ENCODE measurements at regions not wholly inside any gene's neighbourhood (a gene's known extent, or its start where the extent isn't known, plus 50 kb on each side); places are given as distances from the start of the nearest gene placed in this dataset.
"Not testable (repeated sequence)": the region's sequence is repeated elsewhere in the genome, so short reads cannot be mapped to it uniquely, and the experiment has no call there.

GRCh38 chr6:133788556-133788955, 100.4 kb upstream of the TCF21 start:
- H3K4me3 ChIP-seq = no peak overlapping the region
- no peak for DNase-seq
- H3K4me1 ChIP-seq = no peaks in the 10 kb centered on the region
- H3K27ac ChIP-seq = no peak overlapping the region
- no peaks in the 10 kb centered on the region for H3K9me3 ChIP-seq
- intact Hi-C loops (cut with DNase I) = no loop called here
- no peak for TF ChIP-seq CTCF (IDR thresholded peaks at IDR 0.05)
- TF ChIP-seq POLR2A (IDR thresholded peaks at IDR 0.05) = no peak
- TF ChIP-seq POLR2AphosphoS5 (IDR thresholded peaks at IDR 0.05) = no peak
- no peak for TF ChIP-seq EP300 (IDR thresholded peaks at IDR 0.05)
- 70 to 79% methylated on average over 3 of the region's 3 CpGs for WGBS, 2 donors
- no peaks in the 10 kb centered on the region for H3K36me3 ChIP-seq
- H3K27me3 ChIP-seq = no peaks in the 10 kb centered on the region

- H3K4me1 ChIP-seq; intact Hi-C loops (cut with DNase I); H3K27ac ChIP-seq; H3K9me3 ChIP-seq; H3K36me3 ChIP-seq; DNase-seq; H3K4me3 ChIP-seq; H3K27me3 ChIP-seq: not testable (repeated sequence)
- WGBS, 2 donors = 85 to 89% methylated on average over 1 of the region's 1 CpG
These were observed 99.5 kb upstream of the TCF21 start for GRCh38 chr6:133789449-133789848.

- H3K9me3 ChIP-seq; H3K4me1 ChIP-seq; H3K27ac ChIP-seq; DNase-seq; H3K36me3 ChIP-seq; H3K27me3 ChIP-seq; H3K4me3 ChIP-seq; intact Hi-C loops (cut with DNase I): not testable (repeated sequence)
These were observed 98.2 kb upstream of the TCF21 start for GRCh38 chr6:133790756-133791155.

- H3K27ac ChIP-seq; intact Hi-C loops (cut with DNase I); H3K9me3 ChIP-seq; H3K4me1 ChIP-seq; DNase-seq; H3K4me3 ChIP-seq; H3K27me3 ChIP-seq; H3K36me3 ChIP-seq: not testable (repeated sequence)
- 76 to 79% methylated on average over 2 of the region's 2 CpGs for WGBS, 2 donors
These were observed 93.9 kb upstream of the TCF21 start for GRCh38 chr6:133795051-133795450.

GRCh38 chr6:133796235-133796634, 92.7 kb upstream of the TCF21 start:
- intact Hi-C loops (cut with DNase I) = no loop called here
- Histone ChIP-seq H3K9me3 (peaks cover 0 to 5% (median 0%) of the 10 kb centered on the region in 4 donors), H3K4me1 (no peaks in the 10 kb centered on the region), H3K27me3 (no peaks in the 10 kb centered on the region), H3K4me3 (no peak overlapping the region), H3K27ac (no peak overlapping the region), H3K36me3 (no peaks in the 10 kb centered on the region)
- 40 to 67% methylated on average over 1 of the region's 1 CpG for WGBS, 2 donors
- no peak for TF ChIP-seq POLR2AphosphoS5 (IDR thresholded peaks at IDR 0.05)
- no peak for TF ChIP-seq EP300 (IDR thresholded peaks at IDR 0.05)
- TF ChIP-seq POLR2A (IDR thresholded peaks at IDR 0.05) = no peak
- no peak for TF ChIP-seq CTCF (IDR thresholded peaks at IDR 0.05)
- no peak for DNase-seq

GRCh38 chr6:133799043-133799442, 89.9 kb upstream of the TCF21 start:
- no peak for DNase-seq
- WGBS, 2 donors = 79 to 81% methylated on average over 1 of the region's 1 CpG
- no peak overlapping the region for H3K27ac ChIP-seq
- intact Hi-C loops (cut with DNase I) = no loop called here
- H3K9me3 ChIP-seq = peaks cover 0 to 3% (median 0%) of the 10 kb centered on the region in 4 donors
- no peak overlapping the region for H3K4me3 ChIP-seq
- no peaks in the 10 kb centered on the region for H3K27me3 ChIP-seq
- H3K36me3 ChIP-seq = no peaks in the 10 kb centered on the region
- H3K4me1 ChIP-seq = no peaks in the 10 kb centered on the region
- TF ChIP-seq CTCF (IDR thresholded peaks at IDR 0.05) (no peak), EP300 (IDR thresholded peaks at IDR 0.05) (no peak), POLR2A (IDR thresholded peaks at IDR 0.05) (no peak), POLR2AphosphoS5 (IDR thresholded peaks at IDR 0.05) (no peak)

All from sigmoid colon (tissue), 6 donors.